GM23338 (cell line): ENCODE measurements at regions not wholly inside any gene's neighbourhood (a gene's known extent, or its start where the extent isn't known, plus 50 kb on each side); places are given as distances from the start of the nearest gene placed in this dataset.

Experiments
- ATAC-seq: fragments of 200-7000 bp; cut with Tn5 transposase; 3 replicates; pipeline ENCODE4 v1.9.1; 2020
- DNase-seq: peaks from one replicate; pipeline ENCODE4 v3.0.0-alpha.2; 2015; ENCODE audit warnings: low spot score
- H2AFZ ChIP-seq: fragments of 200-600 bp; sonication (generic); 2 replicates; pipeline ENCODE4 v1.8.0; 2016; ENCODE audit warnings: antibody characterized with exemption, mild to moderate bottlenecking, moderate library complexity
- H3F3A ChIP-seq: fragments of 200-600 bp; sonication (generic); replicated peaks from 2 replicates; pipeline ENCODE4 v1.8.0; 2017; ENCODE audit warnings: antibody characterized with exemption, mixed run types, low read depth
- H3K27ac ChIP-seq: fragments of 200-600 bp; sonication (generic); 2 replicates; pipeline ENCODE4 v1.6.1; 2016; ENCODE audit warnings: low read depth
- H3K27me3 ChIP-seq: fragments of 200-600 bp; sonication (generic); 2 replicates; pipeline ENCODE4 v1.8.0; 2016; ENCODE audit warnings: mild to moderate bottlenecking, mixed run types, moderate library complexity; ENCODE audit not compliant: insufficient read depth
- H3K36me3 ChIP-seq: fragments of 200-600 bp; sonication (generic); 2 replicates; pipeline ENCODE4 v1.8.0; 2016; ENCODE audit warnings: mild to moderate bottlenecking; ENCODE audit not compliant: insufficient read depth
- H3K4me1 ChIP-seq: fragments of 200-600 bp; sonication (generic); 2 replicates; pipeline ENCODE4 v1.8.0; 2016; ENCODE audit warnings: mild to moderate bottlenecking, moderate library complexity; ENCODE audit not compliant: insufficient read depth
- H3K4me2 ChIP-seq: fragments of 200-600 bp; sonication (generic); 2 replicates; pipeline ENCODE4 v1.7.1; 2017; ENCODE audit warnings: mixed run types
- H3K4me3 ChIP-seq: fragments of 200-600 bp; sonication (generic); 2 replicates; pipeline ENCODE4 v1.6.1; 2016; ENCODE audit warnings: mixed run types
- H3K79me2 ChIP-seq: fragments of 200-600 bp; sonication (generic); replicated peaks from 2 replicates; pipeline ENCODE4 v1.8.0; 2017; ENCODE audit warnings: mild to moderate bottlenecking; ENCODE audit not compliant: insufficient read depth
- H3K9me2 ChIP-seq: fragments of 200-600 bp; sonication (generic); 2 replicates; pipeline ENCODE4 v1.8.0; 2017; ENCODE audit not compliant: insufficient read depth
- H4K20me1 ChIP-seq: fragments of 200-600 bp; sonication (generic); replicated peaks from 2 replicates; pipeline ENCODE4 v1.8.0; 2017; ENCODE audit warnings: mild to moderate bottlenecking; ENCODE audit not compliant: insufficient read depth
- H3K27ac Mint-ChIP-seq: 2 replicates; pipeline ENCODE4 v1.8.0; 2020; ENCODE audit warnings: inconsistent platforms, mild to moderate bottlenecking, moderate library complexity, mixed read lengths
- H3K27me3 Mint-ChIP-seq: 3 replicates; pipeline ENCODE4 v1.8.0; 2022; ENCODE audit warnings: low read depth, mild to moderate bottlenecking, moderate library complexity, mixed read lengths, inconsistent platforms; ENCODE audit not compliant: insufficient read depth, poor library complexity
- H3K36me3 Mint-ChIP-seq: 3 replicates; pipeline ENCODE4 v1.8.0; 2021; ENCODE audit warnings: low read depth, mild to moderate bottlenecking, inconsistent platforms, moderate library complexity, mixed read lengths
- H3K4me1 Mint-ChIP-seq: 3 replicates; pipeline ENCODE4 v1.8.0; 2020; ENCODE audit warnings: mild to moderate bottlenecking, inconsistent platforms, mixed read lengths
- H3K4me3 Mint-ChIP-seq: 3 replicates; pipeline ENCODE4 v1.8.0; 2021; ENCODE audit warnings: moderate library complexity, mild to moderate bottlenecking, inconsistent platforms, mixed read lengths
- H3K9me3 Mint-ChIP-seq: 3 replicates; pipeline ENCODE4 v1.8.0; 2020; ENCODE audit warnings: moderate library complexity, mild to moderate bottlenecking, inconsistent platforms, mixed read lengths
- CREB1 ChIP-seq: fragments of 250-450 bp; sonication (Bioruptor Pico); IDR thresholded peaks from 2 replicates; pipeline ENCODE4 v1.5.0; 2020; ENCODE audit warnings: low read depth, mild to moderate bottlenecking, moderate library complexity
- CTCF ChIP-seq, 2 experiments: fragments of 200-600 bp in 1 of 2; sonication (generic) in 1 of 2; conservative IDR thresholded peaks; 2 replicates each; pipeline versions ENCODE4 v1.5.1 to v1.6.1; 2016 to 2017; ENCODE audit warnings: antibody characterized with exemption in 2 of 2, low read depth in 2 of 2, mild to moderate bottlenecking in 2 of 2, moderate library complexity in 1 of 2
- ETS1 ChIP-seq: IDR thresholded peaks from 2 replicates; pipeline ENCODE4 v1.6.1; 2016; ENCODE audit warnings: antibody characterized with exemption
- EZH2 ChIP-seq: fragments of 200-600 bp; sonication (generic); IDR thresholded peaks from one replicate; pipeline ENCODE4 v1.8.0; 2017; ENCODE audit warnings: antibody characterized with exemption, mild to moderate bottlenecking, low read depth; ENCODE audit not compliant: unreplicated experiment
- EZH2phosphoT487 ChIP-seq: fragments of 200-600 bp; sonication (generic); IDR thresholded peaks from one replicate; pipeline ENCODE4 v1.8.1; 2018; ENCODE audit warnings: antibody characterized with exemption; ENCODE audit not compliant: unreplicated experiment
- JUNB ChIP-seq: IDR thresholded peaks from one replicate; pipeline ENCODE4 v1.6.1; 2016; ENCODE audit warnings: antibody characterized with exemption; ENCODE audit not compliant: unreplicated experiment
- NANOG ChIP-seq: IDR thresholded peaks from 2 replicates; pipeline ENCODE4 v1.6.1; 2016; ENCODE audit warnings: antibody characterized with exemption, borderline replicate concordance
- POLR2AphosphoS5 ChIP-seq: IDR thresholded peaks from 2 replicates; pipeline ENCODE4 v1.6.1; 2016; ENCODE audit warnings: antibody characterized with exemption, low read depth
- REST ChIP-seq: IDR thresholded peaks from one replicate; pipeline ENCODE4 v1.6.1; 2018; ENCODE audit warnings: antibody characterized with exemption; ENCODE audit not compliant: unreplicated experiment
- STAT1 ChIP-seq: IDR thresholded peaks from one replicate; pipeline ENCODE4 v1.6.1; 2016; ENCODE audit warnings: antibody characterized with exemption; ENCODE audit not compliant: unreplicated experiment
- ZNF114 ChIP-seq: fragments of 250-450 bp; sonication (Bioruptor Pico); IDR thresholded peaks from 2 replicates; pipeline ENCODE4 v1.5.0; 2020; ENCODE audit warnings: mild to moderate bottlenecking, moderate library complexity
- ZNF331 ChIP-seq: fragments of 250-450 bp; sonication (Bioruptor Pico); IDR thresholded peaks from 2 replicates; pipeline ENCODE4 v1.5.0; 2020; ENCODE audit warnings: low read depth, mild to moderate bottlenecking, moderate library complexity
- ZNF462 ChIP-seq: fragments of 250-450 bp; sonication (Bioruptor Pico); IDR thresholded peaks from 2 replicates; pipeline ENCODE4 v1.5.0; 2020; ENCODE audit warnings: mild to moderate bottlenecking, moderate library complexity

- Mint-ChIP-seq H3K4me1 (peaks cover 18% of the 10 kb centered on the region; the same call in 2 of the 3 replicates), H3K9me3 (peaks cover 14% of the 10 kb centered on the region; the same call in 2 of the 3 replicates), H3K27me3 (peaks cover 2% of the 10 kb centered on the region), H3K4me3 (no peak overlapping the region), H3K27ac (no peak overlapping the region), H3K36me3 (peaks cover 6% of the 10 kb centered on the region; the same call in 2 of the 3 replicates)
- DNase-seq (no peak), ATAC-seq (no peak)
- no peaks in the 10 kb centered on the region for H3K36me3 ChIP-seq
- no peaks in the 10 kb centered on the region for H4K20me1 ChIP-seq
- no peak overlapping the region for H3K4me3 ChIP-seq
- H2AFZ ChIP-seq = no peak overlapping the region
- no peaks in the 10 kb centered on the region for H3F3A ChIP-seq
- no peaks in the 10 kb centered on the region for H3K9me2 ChIP-seq
- no peaks in the 10 kb centered on the region for H3K79me2 ChIP-seq
- no peak overlapping the region for H3K27ac ChIP-seq
- TF ChIP-seq CREB1 (CRISPR knock-in tag) = no peak
- TF ChIP-seq JUNB = no peak
- no peak for TF ChIP-seq ZNF331 (CRISPR knock-in tag)
- TF ChIP-seq POLR2AphosphoS5 = no peak
- TF ChIP-seq ZNF114 (CRISPR knock-in tag) = no peak
- no peak for TF ChIP-seq EZH2
- TF ChIP-seq ETS1 = no peak
- no peak for TF ChIP-seq STAT1
- TF ChIP-seq CTCF (conservative IDR thresholded peaks at IDR 0.05; ENCODE audit: low read depth in 2 of 2) = no peak
- TF ChIP-seq REST = no peak
- TF ChIP-seq NANOG = no peak
- no peak for TF ChIP-seq ZNF462 (CRISPR knock-in tag)
- no peak for TF ChIP-seq EZH2phosphoT487
- H3K4me2 ChIP-seq = no peak overlapping the region
- H3K27me3 ChIP-seq = no peaks in the 10 kb centered on the region
- H3K4me1 ChIP-seq = peaks cover 7% of the 10 kb centered on the region; the same call in 1 of the 2 replicates
Measured at GRCh38 chrX:39067866-39068265, 266.6 kb downstream of the MID1IP1 start.
